GM18508 (cell line): ENCODE measurements at regions not wholly inside any gene's neighbourhood (a gene's known extent, or its start where the extent isn't known, plus 50 kb on each side); places are given as distances from the start of the nearest gene placed in this dataset.

ENCODE experiments used
- ATAC-seq: cut with Tn5 transposase; IDR thresholded peaks from one replicate; pipeline ENCODE4 v1.9.1; 2021; ENCODE audit warnings: moderate number of reproducible peaks; ENCODE audit not compliant: insufficient read depth, unreplicated experiment

DNA sequence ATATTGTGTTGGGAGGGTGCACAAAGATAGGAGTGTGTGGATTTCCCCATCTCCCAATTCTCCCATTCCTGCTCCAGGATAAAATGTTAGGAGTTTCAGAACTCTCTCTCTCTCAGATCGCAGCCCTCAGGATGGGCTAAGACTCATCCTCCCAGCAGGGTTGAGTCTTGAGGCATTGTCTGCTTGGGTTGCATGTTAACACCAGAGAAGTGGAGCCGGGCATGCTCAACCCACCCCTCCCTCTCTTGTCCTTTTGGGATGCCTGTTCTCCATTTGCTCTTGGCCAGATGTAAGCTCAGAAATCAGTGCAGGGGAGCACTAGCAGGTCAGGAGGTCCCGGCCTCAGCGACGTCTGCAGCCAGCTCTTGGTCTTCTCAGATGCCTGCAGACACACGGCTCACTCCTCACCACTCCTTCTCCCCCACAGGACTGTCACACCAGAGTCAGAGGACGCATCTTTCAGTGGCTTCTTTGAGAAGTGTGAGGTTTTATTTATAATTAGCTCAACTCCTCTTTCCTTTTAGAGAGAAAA lies 1456.5 kb downstream of the TBC1D22A start:
- ATAC-seq = no peak

DNA sequence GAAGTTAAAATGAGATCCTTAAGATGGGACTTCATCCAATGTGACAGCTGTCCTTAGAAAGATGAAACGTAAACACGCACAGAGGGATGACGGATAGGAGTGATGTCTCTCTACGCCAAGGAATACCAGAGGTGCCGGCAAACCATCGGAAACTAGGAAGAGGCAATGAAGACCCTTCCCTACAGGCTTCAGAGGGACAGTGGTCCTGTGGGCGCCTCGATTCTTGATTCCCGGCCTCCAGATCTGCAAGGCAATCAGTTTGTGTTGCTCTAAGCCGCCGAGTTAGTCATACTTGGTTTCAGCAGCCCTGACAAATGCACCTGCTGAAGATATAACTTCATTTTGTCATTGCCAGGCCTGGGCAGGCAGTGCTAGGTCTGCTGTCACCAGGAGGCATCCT lies 1455.1 kb downstream of the TBC1D22A start:
- no peak for ATAC-seq

DNA sequence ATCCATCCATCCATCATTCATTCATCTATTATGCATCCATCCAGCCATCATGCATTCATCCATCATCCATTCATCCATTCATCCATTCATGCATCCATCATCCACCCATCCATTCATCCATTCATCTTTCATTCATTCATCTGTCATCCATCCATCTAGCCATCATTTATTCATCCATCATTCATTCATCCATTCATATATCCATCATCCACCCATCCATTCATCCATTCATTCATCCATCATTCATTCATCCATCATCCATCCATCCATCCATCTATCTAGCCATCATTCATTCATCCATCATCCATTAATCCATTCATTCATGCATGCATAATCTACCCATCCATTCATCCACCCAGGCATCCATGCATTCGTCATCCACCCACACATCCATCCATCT lies 1450.3 kb downstream of the TBC1D22A start:
- ATAC-seq = no peak

DNA sequence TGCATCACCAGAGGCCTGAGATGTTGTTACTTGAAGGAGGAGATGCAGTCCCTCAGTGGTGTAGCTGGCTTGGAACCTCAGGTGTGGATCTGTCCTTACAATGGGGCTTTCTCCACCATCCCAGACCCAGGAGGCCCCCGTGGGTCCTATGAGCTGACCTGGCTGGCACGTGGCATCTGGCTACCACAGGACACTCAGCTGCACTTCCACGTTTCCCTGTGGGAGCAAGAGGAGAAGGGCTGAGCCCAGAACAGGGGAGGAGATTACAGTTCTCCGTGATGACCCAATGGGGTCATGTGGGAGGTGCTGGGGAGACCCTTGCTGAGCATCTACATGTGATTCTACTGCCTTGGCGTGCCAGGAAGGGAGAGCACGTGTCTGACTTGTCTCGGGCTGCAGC lies 1448.4 kb downstream of the TBC1D22A start:
- ATAC-seq = no peak

DNA sequence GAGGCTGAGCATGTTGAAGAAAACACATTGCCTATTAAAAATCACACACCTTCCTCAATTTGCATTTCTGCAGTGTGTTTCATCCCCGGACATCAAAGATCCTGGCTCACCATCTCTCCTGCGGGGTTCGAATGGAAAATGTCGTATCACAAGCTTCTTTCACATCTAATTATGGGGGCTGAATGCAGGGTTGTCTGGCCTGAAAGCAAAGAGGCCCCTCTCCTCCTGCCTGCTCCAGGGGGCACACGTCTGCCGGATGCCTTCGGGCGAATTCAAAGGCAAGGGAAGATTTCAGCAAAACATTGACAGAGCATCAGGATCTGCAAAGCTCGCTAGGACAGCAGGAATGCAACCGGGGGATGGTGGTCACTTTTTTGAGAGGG lies 1447.7 kb downstream of the TBC1D22A start:
- no peak for ATAC-seq

DNA sequence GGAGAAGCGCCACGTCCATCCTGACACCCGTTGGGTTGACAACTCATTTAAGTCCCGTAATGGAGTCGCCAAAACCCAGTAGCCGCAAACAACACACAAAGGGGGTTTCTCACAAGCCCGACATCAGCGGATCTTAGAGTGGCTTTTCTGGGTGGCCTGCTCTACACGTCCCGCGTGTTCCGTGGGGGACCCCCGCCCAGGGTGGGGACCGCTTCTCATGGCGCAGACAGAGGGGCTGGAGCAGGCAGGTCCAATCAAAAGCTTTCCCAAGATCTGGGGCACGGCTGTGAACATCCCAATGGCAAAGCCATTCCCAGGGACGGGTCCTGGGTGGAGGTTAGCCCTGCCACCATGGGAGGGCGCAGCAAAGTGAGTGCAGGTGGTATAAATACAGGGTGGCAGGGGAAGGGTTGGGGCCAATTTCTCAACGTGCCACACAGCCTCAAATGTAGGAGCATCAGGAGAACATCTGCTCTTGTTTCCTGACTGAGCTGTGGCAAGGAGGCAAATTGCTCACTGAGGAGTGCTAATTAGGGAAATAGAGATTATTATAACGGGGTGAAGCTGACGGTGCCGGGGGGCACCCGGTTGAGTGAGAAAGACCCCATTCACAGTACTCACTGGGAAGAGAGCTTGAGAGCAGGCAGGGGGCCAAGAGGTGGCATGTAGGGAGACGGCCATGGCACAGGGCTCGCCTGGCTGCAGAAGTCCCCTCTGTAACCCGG lies 1447.2 kb downstream of the TBC1D22A start:
- ATAC-seq = no peak

DNA sequence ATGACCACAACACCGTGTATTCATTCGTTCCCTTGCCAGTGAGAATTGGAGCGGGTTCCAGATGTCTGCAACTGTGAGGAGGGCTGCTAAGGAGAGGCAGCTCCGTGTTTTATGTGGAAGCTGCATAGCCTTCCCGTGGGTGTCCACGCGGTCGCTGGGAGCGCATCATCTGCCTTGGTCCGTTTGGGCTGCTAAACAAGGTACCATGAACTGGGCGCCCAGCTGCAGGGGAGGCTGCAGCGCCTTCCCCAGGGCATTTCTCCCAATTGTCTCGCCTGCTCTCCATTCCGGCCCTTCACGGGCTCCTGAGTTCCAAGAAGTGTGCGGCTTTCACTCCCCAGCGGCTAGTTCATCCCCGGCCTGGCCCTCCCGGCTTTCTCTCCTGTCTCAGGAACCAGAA lies 1446.4 kb downstream of the TBC1D22A start:
- no peak for ATAC-seq

DNA sequence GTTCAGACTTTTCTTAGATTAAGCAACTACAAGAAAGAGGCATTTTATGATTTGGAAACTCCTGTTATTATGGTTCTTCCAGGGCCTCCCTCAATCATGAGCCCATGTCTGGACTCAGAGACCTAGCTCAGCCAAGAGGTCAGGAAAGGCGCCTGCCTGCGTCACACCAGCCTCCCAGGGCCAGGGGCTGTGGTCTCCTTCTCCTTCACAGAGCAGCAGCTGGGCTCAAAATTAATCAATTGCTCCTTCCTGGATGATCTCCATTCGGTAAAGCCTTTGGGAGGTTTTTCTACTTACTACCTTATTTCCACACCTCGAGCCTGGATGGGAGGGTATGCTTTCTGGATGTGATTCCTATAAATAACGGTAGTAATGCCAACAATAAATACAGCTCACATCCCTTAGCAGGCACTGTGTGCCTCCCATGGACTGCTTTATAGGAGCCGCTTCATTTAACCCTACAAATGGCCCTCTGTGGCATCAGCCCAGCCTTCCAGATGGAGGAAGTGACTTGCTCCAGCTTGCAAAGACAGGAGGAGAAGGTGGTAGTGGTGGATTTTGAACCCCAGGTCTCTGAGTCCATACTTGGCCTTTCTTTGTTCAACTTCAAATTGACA lies 1445.6 kb downstream of the TBC1D22A start:
- ATAC-seq = no peak

DNA sequence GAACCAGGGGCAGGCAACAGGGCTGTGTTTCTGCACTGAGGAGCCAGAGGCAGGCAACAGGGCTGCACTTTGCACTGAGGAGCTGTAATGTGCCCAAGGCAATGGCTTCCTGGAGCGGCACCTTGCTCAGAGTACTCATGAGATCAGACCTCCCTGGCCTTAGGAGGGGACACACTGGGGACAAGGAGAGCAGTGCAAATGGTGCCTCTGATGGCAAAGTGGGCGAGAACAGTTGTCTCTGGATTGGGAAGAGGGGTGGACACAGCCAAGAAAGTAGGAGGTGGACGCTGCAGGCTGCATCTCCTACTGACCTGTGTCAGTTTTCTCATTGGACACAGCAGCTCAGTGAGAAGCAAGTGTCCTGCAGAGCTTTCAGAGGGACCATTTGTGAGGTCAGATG lies 1443.3 kb downstream of the TBC1D22A start:
- ATAC-seq = no peak

DNA sequence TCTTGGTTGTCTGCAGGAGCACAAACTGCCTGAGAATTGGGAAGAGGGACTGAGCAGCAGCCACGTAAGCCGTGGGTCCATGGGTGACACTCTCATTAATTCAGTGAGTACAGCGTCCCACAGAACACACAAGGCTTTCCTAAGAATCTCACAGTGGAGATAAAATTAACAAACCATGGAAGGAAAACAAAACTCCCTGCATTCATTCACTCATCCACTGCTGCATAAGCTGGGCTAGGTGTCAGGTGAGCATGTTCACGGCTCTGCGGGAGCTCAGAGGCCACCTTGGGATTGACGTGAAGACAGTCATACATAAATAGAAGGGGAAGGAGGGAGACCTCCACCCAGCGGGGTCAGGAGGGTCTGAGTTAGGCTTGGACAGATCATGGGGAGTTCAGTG lies 1442.7 kb downstream of the TBC1D22A start:
- ATAC-seq = no peak

DNA sequence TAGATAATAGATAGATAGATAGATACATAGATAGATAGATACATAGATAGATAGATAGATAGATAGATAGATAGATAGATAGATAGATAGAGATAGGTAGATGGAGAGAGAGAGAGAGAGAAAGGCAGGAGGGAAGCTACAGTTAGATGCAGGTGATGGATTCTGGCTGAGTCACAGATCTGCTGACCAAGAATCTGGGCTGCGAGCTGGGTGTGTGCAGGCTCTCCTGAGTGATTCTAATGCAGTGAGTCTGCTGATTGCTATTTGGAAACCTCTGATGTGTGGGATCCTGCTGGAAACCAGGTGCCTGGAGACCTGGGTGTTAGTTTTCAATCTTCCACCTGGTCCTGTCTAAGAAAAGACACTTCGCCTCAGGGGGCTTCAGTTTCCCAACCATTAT lies 1441.8 kb downstream of the TBC1D22A start:
- ATAC-seq = no peak

DNA sequence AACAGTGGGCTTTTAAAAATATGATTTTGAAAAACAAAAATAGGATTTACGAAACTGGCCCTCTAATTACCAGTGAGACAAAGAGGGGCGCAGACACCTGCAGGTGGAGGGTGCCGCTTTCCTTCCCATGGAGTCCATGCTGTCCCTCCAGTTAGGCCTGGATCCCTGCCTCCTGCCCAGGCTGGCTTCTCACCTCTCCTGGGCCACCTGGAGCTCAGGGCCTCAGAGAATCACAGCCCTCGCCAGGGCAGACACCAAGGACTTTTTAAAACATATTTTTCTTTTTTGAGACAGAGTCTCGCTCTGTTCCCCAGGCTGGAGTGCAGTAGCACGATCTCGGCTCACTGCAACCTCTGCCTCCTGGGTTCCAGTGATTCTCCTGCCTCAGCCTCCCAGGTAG lies 1437.2 kb downstream of the TBC1D22A start:
- ATAC-seq = no peak

DNA sequence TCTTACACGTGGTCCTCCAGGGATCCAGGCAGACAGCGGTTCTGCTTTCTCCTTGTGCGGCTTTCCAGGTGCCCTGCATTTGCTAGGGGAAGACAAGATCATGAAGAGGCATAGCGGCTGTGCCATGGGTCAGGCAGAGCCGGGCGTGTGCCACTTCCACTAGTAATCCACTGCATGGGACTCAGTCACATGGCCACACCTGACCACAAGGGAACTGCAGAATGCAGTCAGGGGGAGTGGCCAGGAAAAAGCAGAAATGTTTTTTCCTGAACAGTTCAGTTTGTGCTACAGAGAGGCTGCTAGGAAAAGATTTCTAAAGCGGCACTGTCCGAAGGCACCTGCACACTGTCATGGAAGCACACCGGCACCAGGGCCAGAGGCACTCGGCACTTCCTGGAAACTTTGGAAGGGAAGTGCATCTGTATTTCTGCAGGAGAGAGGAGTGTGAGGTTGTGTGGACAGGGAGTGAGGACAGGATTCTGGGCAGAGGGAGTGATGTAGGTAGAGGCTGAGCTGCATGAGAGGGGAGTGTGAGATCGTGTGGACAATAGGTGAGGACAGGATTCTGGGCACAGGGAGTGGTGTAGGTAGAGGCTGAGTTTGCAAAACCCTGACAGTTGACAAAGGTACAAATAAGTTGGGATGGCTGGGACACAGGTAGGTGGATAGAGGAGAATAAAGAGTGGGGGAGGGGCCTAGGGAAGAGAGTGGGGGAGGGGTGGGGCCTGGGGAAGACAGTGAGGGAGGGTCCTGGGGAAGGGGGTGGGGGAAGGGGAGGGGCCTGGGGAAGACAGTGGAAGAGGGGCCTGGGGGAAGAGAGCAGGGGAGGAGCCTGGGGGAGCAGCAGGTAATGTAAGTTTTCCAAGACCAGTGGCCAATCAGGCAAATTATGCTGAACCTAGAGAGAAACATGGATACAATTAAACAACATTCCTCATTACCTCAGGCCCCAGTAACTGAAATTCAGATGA lies 1436.3 kb downstream of the TBC1D22A start:
- no peak for ATAC-seq

DNA sequence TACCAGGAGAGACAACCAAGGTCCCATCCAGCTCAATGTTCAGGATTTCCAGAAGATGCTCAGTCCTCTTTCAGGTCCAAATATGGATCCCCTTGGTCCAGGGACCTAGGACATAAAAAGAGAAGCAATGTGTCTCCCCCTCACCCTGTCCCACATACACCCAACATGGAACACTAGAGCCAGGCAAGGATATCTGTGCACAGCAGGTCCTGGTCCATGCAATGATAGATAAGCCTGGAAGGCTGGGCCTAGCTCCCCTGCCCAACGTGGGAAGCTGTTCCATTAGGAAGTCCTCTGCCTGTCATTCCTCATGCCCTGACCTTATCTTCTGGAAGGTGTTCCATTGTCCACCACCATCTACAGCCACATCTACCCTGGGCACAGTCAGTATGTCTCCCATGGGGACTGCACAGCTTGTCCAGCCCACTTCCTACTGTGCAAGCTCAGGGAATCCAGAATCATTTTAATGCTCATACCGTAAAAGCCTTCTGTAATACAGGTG lies 1434.8 kb downstream of the TBC1D22A start:
- no peak for ATAC-seq

DNA sequence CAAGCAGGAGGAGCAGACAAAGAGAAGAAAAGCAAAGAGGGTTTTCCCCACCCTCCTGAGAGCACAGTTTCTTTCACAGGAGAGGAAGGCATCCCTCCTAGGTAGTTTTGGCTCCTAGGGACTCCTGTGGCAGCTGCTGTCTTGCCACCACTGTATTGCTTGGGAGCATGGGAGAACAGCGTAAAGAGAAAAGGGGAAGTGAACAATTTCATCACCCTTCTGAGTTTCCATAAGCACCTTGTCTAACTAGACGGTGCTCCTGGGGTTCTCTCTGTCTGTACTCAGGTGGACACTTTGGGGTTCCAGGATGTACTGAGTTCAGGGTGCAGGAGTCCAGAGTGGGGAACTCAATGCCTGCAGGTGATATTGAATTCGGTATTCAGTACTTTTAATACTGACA lies 1430.5 kb downstream of the TBC1D22A start:
- ATAC-seq = no peak

DNA sequence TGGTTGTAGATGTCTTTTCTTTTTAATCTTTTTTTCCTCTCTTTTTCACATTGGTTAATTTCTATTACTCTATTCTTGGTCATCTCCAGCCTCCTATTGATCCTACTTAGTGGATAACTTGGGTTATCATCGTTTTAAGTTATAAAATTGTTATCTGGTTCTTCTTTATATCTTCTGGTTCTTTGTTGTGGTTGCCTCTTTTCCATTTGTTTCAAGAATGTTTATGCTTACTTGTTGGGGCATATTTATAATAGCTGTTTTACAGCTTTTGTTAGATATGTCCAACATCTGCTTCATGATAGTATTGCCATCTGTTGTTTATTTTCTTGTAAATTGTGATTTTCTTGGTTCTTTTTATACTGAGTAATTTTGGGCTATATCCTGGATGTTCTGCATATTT lies 1429.6 kb downstream of the TBC1D22A start:
- ATAC-seq = no peak

DNA sequence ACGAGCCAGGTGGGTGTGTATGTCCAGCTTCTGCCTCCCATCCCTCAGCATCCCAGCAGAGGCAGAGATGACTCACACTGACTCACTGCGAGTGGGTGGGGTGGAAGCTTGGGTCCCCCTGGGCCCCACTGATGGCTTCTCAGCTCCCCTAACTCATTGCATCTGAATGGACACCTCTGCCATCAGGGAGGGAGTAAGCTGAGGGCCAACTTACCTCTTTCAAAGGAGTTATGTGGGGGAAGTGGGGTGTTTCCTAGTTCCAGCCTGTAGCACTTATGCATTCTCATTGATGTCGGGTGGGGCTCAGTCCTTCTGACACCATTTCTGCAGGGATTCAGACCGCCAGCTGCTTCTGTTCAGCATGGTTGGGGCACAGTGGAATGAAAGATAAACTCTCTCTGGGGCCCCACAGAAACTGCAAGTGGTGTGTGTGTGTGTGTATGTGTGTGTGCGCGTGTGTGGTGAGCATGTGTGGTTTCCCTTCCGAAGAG lies 1425.8 kb downstream of the TBC1D22A start:
- ATAC-seq = no peak

DNA sequence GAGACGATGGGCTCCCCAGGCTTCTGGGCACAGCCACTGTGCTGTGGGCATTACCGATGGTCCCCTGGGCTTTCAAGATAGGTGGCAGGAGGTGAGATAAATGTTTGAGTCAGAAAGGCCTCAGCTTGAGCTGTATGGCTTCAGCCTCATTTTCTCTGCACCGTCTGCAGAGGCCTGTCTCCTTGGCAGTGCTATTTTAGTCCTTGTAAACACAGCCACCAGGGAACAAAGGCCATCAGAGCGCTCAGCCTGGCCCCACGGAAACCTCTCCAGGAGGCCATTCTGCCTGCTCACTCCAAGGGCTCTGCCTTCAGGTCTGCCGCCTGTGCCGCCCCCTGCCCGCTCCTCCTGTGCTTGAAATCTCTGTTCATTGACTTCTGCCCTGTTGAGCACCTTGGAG lies 1424.9 kb downstream of the TBC1D22A start:
- ATAC-seq = no peak

DNA sequence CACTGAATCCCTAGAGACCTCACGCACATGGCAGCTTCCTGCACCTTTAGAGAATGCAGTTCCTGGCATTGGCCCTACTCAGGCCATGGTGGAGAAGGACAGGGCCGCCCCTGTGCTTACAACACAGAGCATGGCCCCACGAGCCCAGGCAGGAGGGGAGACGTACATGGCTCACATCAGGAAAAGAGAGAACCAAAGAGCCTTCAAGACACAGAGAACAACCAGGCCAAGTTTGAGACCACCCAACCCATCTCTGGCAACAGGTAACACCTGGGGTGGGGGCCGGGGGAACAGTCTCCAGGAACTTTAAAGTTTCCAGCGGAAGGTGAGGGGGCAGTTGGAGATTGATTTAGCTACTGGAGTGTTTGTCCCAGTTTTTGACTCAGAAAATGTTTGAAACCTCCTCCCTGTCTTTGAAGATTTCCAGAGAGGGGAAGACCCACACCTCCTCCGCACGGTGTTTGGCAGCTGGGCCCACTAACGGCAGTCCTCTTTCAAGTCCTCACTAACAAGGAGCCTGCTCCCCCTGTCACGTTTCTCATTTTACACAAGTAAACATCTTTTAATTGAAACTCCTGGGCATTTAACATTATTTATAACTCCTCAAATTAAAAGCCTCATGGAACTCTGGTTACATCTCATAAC lies 1423.8 kb downstream of the TBC1D22A start:
- no peak for ATAC-seq
